ENCODE measurements at regions not wholly inside any gene's neighbourhood (a gene's known extent, or its start where the extent isn't known, plus 50 kb on each side); places are given as distances from the start of the nearest gene placed in this dataset.

DNA sequence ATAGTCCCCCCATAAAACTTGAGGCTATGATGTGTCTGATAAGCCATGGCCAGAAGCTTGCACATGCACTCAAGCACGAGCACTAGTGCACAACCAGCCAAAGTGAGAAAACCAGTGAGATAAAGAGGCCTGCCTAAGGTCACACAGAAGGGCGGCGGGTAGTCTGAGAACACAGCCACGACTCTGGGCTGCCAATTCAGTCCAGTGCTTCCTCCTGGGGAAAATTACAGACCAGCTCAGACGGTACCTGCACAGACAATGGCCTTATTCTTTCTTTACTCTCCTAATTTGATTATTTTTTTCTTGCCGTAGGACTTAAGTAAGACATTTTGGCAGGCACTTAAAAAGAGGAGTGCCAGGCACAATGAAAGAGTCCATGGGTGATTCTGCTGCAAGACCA, 533.2 kb upstream of the FAT1 start:
- TF ChIP-seq EP300 (IDR thresholded peaks at IDR 0.05; ENCODE audit: low read depth) (no peak), POLR2AphosphoS5 (IDR thresholded peaks at IDR 0.05) (no peak)

All from transverse colon (tissue), 3 donors.